ENCODE measurements at regions not wholly inside any gene's neighbourhood (a gene's known extent, or its start where the extent isn't known, plus 50 kb on each side); places are given as distances from the start of the nearest gene placed in this dataset.

DNA sequence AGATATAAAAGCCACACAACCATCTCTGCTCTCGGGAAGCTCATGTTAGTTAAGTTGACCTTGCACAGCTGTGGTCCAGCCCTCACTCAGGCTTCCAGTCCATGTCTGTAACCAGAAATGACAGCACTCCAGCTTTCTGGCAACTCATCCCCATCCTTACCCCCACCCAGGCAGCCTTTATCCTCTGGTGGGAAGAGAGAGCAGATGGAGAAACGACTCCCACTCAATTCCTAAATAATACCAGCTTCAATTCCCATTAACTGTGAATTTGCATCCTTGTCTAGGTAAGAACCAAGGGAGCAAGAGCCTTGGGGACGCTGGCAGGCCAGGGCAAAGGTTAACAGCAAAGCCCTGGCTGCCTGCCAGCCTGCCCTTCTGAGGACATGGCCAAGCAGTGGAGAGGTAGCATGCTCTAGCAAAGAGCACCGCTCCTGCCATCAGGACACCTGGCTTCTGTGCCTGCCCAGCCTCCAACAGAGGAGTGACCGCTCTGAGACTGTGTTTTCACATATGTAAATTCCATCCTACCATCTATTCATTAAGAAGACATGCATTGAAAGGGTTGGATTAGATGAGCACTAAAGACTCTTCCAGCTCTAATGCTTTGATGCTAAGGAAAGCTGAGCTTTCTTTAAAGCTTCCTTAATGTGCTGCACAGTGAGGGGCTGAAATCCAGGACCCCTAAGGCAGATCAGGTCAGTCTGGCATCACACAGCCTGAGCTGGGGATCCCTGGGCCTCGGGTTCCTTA is 236.1 kb downstream of the GRIN2B start:
- DNase-seq, result no peak

DNA sequence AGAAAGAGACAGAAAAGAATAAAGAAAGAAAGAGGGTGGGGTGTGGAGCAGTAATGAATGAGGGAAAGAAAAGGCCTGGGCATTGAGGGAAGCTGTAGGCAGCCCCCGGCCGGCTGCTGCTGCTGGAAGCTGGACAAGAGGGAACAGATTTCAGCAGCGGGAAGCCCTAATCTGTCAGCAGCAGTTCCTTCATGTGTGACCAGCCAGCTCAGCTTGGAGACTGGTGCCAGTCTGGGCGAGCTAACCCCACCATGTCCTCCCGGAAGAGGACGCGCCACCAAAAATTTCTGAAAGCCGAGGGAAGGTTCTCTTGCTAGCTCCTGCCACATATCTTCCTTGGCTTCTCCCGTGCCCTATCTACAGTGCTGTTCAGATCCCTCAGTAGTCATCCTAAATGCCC is 236.8 kb downstream of the GRIN2B start:
- DNase-seq, result no peak

DNA sequence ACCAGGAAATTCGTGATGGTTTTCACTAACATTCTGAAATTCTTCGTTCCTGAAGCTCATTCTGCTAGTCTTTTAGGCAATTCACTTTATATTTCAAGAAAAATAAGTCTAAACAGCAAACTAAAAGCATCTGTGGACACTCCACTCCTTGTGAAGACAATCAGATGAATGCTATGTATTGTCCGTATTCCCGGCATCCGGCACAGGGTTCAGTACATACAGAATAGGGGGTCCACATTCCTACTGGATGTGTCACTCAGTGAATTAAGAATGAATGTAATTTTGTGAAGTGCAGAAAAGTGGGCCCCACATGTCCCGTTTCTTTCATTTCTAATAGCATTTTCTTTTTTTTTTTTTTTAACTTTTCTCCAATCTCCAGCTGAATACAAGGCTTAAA is 241.3 kb downstream of the GRIN2B start:
- DNase-seq, result no peak

DNA sequence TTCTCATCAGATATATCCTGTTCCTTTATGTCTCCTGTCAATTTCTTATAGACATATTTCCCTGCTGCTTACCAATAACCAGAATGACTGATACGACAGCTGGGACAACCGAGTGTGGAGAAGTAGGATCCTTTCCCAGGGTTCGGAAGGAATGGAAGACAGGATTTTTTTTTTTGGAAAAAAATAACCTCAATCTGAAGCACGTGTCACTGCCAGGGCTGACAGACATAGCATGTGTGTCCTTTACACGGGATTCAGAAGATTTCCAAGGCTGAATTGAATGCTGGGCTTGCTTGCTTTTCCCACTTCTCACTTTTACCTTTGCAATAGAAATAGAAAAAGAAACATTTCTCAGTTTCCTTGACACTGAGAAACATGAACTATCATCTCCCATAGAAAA is 245.7 kb downstream of the GRIN2B start:
- no peak for DNase-seq

DNA sequence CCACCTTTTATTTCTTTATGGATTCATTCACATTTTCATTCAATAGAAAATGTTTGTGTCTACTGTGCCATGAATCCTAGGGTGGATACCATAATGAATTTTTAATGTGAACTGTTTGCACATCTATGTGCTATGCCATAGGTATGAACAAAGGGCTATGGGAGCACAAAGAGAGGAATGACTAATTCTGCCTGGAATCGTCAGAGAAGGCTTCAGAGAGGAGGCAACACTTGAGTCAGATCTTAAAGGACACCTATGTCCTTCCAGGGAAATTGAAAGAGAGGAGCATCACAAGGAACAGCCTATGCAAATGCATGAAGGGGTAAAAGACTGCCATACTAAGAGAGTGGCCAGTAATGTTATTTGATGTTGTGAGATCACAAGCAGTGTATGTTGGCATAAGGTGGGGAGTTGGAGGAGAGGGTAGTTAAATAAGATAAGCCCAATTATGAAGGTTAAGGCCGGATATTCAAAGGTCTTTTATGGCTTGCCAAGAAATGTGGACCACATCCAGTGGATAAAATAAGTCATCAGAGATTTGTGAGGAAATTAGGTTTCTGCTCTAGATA is 246.7 kb downstream of the GRIN2B start:
- no peak for DNase-seq

DNA sequence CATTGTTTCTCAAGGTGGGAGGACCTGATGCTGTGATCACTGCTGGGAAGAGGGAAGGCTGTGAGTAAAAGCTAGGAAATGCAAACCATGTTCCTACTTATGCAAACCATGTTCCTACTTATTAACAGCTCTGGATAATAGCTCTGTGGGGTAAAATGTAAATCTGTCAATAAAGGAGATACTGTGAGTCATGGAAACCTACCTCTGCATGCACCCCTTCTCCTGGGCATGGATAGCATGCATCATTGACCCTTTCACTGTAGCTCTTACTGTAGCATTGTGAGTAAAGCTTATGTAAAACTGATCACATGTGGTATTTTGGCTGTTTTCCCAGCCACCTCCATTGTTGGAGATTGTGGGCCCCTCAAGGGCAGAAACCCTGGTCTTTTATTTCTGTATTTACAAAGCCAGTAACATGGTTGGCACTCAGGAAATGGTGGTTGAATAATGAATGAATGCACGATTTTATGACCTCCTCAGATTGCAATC is 253.7 kb downstream of the GRIN2B start:
- DNase-seq, result no peak

DNA sequence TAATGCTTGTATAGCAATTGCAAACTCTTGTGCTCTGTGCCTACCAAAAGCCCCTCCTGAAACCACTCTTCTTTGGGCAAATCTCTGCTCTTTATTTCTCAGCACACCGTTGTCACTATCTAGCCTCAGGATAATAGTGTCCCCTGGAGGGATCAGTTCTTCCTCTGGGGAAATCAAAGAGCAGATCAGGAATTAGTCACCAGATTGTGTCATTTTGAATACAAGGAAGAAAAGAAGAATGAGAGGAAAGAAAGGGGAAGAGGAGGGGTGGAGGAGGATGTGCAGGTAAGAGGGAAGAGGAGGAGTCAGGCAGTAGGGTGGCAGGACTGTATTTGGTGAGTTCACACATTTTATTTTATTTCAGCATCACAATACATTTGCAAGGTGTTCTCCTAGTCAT is 256.4 kb downstream of the GRIN2B start:
- no peak for DNase-seq

DNA sequence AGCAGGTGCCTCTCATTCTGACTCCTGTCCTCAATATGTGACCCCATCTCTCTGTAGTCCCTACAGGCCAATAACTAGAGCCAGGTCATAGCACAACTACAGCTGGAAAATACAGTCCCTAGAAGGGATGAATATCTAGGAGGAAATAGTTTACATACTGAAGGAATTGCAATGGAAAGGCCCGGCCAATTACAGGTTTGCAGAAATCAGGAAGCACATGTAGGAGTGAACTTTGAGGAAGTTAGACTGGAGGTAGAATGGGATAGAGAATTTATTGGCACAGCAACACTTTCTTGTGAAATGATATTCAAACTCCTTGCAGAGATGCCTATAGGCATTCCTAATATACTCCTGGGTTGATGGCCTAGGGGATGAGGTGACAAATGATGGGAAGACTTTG is 257.3 kb downstream of the GRIN2B start:
- no peak for DNase-seq

DNA sequence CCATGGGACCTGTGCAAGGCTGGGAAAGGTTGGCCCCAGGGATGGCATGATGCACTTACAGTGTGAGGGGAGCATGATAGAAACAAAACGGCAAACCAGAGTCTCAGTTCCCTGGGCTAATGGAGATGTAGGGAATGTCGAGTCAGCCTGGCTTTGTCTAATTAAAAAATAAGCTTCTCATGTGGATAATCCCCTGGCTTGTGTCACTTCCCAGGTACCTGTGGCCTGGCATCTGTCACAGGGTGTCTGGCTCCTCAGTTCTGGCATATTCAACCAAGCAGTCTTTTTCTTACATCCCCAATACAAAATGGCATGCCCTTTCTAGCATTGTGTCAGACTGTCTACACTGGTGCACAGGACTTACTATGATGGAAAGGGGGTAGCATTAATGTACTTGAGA is 261.4 kb downstream of the GRIN2B start:
- no peak for DNase-seq

DNA sequence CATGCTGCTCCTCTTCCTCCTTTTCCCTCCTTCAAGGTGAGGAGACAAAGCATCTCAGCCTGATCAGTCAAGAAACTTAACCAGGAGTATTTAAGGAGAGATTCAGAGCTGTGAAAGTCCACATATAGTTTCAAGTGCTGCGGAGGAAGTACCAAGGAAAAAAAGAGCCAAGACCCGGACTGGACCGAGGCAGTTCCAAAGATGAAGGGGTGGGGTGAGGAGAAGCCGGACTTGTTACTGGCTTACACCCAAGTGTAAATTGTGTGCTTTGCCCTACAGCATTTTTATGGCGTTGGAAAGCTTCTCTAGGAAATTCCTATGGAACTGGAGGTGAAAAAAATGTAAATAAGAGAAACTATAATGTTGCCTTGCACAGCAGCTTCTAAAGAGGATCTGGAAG is 263.1 kb downstream of the GRIN2B start:
- no peak for DNase-seq

DNA sequence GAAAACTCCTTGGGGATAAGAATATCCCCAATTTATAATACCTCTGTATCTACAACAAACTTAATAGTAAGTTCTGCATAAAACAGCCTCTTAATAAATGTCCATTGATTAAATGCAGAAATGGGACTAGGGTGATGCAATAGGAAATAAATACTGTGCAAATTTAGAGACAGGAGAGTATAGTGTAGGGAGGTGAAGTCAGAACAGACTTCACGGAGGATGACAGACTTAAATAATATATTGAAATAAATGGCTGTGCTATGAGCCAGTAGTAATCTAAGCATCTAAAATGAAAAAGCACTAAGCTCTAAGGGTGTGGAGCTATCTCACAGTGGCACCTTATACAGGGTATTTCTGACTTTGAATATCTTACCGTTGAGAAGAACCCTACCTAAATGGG is 265.3 kb downstream of the GRIN2B start:
- no peak for DNase-seq

DNA sequence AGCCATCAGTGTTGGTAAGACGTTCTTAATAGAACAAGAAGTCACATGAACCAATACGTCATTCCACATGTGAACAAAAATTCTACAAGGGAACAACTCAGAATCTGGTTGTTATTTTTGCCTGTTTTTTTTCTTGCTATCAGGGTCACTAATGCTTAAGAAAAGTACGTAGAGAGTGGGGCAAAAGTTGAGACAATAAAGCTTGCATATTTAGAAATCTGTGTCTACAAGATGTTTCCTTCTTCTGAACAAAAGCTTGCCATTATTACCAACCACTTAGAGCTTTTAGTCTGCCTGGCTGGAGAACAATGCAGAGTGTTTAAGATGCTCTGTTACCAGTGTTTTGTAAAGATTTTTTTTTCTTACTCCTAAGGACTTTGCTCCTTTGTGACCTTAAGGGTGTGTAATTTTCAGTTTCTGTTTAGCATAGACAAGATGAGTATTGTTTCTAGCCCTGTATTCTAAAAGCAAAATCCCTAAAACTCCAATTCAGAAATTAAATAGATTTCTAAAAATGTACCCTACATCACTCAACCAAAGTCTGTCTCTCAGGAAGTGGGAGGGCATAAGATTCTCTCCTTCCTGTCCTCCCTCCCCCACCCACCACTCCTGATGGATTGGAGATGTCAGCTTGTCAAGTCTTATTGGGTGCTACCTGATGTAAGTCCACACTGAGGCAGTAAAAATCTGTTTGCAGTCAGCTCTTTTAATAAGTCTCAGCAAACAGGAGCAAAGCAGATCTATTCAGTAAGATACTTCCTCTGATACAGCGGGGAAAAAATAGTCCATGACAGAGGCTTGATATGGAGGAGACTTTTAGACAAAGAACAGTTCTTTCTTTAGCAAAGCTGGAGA is 267.6 kb downstream of the GRIN2B start:
- no peak for DNase-seq

DNA sequence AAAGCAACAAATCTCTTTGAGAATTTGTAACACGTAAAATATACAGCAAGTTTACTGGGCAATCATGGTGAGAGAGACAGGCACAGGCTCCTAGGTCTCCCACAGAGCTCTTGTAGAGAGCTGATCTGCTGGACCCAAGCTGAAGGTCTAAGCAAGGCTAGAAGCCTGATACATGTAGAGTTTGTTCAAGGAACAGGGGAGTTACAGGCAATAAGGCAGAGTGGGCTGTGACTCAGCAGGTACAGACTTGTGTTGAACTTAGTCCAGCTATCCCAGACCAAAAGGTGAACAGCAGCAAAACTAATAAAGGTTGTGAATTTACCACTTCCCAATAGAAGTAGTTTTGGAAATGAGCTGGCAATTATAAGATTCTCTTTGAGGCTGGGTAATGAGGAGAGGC is 273.6 kb downstream of the GRIN2B start:
- no peak for DNase-seq

DNA sequence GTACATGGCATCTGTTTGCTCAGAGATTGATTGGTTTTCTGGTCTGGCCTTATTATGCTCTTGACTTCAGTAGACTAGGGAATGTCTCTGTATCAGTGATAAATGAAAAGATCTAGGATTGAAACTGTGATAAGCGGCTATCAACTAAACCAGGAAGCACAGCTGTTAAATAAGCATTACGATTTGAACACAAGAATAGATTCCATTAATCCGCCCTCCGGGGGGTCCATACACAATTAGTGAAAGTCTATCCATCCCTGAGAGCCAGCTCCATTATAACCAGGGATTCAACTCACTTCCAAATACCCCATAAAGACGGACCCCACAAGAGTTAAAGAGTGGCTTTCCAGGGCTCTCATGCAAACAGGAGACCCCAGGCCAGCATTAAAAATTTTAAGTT is 279.0 kb downstream of the GRIN2B start:
- DNase-seq, result no peak

DNA sequence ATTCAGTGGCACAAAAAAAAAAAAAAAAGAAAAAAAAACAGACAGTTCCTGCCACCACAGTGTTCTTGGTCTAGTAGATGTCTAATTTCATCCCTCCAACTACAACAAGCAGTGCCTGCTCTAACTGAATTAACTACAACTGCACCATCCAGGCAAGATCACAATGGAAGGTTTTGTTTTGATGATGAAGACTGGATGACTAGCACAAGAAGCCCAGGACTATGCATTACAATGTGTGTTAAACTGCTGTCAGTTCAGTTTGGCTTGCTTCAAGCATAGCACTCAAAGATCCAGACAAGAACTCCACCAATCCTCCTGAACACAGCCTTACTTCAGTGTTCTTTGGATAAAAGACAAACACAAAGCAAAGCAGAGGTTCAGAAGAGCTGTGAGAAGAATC is 279.9 kb downstream of the GRIN2B start:
- DNase-seq, result no peak

DNA sequence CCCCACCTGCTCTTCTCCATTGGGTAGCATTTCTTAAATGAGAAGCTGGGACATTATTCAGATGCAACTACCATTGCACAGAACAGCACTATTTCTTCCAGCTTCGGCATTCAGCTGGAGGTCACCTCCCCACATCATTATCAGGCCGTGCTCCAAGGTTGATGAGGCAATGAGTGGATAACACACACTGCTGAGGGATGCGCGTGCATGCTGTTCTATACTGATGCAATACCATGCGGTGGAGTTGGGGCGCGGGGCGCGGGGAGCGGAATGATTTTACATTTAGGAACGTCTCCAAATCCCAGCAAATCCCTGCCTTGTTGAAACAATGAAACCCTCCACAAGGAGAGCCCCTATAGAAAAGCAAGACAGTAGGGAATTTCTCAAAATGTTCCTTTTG is 283.4 kb downstream of the GRIN2B start:
- no peak for DNase-seq

DNA sequence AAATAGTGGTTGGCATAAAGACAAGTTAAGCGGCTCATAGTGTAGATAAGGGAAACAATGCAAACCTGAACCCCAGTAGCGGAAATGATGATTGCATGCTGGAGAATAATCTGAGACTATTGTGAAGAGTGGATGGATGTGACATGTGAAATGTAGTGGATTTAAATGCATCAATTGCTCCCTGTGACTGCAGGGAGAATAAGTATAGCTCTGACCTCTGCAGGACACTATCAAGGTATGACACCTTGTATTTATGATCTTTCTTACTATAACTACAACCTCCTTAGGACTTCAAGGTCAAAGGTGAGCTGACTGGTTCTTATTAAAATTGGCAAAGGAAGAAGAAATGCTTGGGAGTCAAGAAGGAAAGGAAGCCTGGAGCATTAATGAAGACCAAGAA is 285.6 kb downstream of the GRIN2B start:
- DNase-seq, result no peak

DNA sequence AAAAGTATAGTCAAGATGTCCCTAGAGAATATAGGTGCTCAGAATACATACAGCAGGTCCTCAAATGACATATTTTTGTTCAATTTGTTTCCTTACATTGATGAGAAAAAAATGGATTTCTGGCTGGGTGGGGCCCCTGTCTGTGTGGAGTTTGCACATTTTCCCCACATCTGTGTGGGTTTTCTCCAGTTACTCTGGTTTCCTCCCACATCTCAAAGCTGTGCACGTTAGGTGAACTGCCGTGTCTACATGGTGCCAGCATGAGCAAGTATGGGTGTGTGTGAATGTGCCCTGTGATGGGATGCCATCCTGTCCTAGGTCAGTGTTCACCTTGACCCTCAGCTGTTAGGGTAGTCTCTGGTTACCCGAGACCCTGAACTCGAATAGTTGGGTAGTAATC is 289.1 kb downstream of the GRIN2B start:
- no peak for DNase-seq

DNA sequence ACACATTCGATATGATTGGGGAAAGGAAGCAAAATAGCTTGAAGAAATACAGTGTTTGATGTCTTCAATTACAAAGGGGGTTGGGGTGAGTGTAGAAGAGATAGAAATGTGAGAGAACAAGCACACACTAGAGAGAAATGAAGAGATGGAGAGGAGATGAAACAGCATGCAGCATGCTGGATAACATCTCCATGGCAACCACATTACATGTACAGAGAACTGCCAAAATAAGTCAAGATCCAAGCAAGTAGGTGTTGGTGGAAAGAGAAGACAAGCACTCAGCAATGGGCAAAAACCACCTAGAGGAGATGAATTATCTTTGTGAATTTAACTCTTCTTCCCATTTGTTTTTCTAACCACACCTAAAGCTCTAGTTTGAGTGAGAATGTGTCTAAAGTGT is 289.8 kb downstream of the GRIN2B start:
- no peak for DNase-seq

DNA sequence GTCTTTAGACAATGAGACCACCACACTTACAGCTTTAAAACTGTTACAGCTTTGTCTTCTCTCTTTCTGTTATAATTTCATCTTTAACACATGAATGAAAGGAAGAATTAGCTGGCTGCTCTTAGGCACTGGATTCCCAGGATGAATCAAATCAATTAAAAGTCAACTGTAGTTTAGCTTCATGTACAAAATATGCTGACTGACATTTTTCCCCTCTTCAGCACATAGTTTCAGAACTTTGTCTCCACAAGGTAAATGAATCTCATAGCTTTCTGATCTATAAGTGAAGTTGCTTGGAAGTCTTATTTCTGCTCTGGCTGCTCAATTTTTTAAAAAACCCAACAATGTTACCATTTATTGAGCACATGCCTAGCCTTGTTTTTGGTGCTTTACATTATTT is 293.8 kb downstream of the GRIN2B start:
- DNase-seq, result no peak

DNA sequence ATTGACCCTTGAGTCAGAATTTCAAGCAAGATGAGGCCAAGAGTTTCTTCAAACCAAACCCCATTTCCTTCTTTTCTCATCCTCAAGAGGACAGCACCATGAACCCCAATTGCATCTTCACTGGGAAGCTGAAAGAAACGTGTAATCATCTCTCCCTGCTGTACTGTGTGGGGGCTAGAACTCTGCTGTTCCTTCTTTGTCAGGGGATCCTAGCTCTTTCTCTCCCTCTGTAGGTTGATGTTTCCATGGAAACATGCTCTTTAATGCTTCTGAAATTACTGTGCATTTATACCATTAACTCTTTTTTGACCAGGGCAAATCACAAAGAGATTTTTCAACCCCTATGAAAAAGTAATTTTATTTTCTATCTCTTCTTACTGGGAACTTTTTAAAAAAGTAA is 295.1 kb downstream of the GRIN2B start:
- DNase-seq, result no peak

DNA sequence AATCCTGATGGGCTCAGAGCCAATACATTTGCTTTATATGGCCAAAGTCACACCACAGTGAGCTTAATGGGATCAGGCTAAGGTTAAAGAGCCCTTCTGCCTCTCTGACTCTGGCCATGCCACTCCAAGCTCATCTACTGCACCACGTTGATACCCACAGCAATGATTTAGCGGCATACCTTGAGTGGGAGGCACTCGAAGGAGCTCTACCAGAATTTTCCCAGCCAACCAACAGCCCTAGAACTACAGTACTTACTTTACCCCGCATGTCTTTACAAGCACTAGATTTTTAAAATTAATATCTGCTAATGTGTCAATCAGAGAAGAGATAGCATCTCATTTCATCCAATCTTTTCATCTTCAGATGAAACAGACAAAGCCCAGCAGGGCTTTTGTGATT is 300.5 kb downstream of the GRIN2B start:
- no peak for DNase-seq

DNA sequence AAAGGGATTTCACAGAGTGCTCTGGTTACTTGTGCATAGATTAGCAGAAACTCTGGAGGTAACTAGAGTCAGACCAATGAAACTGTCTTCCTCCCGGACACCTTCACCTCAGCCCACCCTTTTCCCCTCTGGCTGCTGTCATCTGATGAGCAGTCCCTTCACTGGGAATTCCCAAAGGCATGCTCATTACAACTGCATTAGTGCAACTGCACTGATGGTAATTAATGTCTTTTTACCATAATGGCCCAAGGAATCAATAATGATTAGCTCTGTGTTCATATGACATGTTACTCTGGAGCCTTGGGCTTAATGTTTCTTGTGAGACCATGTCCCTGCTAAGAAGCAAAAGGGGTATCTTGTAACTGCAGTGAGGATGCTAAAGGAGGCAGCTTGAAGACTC is 304.5 kb downstream of the GRIN2B start:
- DNase-seq, result no peak

DNA sequence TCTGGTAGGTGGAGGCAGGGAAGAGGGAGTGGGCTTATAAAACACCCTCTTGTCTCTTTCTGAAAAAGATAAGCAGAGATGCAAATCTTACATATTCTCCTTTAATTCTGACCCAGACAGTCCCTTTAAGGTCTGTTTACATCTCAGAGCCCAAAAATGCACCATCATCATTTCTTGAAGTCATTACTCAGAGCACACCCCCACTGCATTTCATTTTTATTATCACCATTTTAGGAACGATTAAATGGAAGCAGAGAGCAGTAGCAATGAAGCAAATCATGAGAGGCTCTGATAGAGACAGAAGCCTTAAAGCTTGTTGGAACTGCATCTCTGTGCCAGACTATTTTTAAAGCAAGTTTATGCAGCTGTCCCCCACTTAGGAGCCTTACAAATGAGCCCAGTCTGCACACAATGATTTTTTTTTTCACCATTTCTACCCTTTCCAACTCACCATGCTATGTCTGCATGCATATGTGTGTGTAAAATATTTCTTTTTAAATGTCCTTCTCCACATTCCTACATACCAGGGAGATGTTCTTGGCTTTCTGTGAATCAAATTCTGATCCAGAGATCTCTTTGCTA is 311.0 kb downstream of the GRIN2B start:
- DNase-seq, result no peak

Data from hematopoietic multipotent progenitor cell treated with erythropoietin and hydrocortisone succinate and interleukin-3 and kit ligand, for 6 days (in vitro differentiated cells).